ENCODE measurements at regions not wholly inside any gene's neighbourhood (a gene's known extent, or its start where the extent isn't known, plus 50 kb on each side); places are given as distances from the start of the nearest gene placed in this dataset.

DNA sequence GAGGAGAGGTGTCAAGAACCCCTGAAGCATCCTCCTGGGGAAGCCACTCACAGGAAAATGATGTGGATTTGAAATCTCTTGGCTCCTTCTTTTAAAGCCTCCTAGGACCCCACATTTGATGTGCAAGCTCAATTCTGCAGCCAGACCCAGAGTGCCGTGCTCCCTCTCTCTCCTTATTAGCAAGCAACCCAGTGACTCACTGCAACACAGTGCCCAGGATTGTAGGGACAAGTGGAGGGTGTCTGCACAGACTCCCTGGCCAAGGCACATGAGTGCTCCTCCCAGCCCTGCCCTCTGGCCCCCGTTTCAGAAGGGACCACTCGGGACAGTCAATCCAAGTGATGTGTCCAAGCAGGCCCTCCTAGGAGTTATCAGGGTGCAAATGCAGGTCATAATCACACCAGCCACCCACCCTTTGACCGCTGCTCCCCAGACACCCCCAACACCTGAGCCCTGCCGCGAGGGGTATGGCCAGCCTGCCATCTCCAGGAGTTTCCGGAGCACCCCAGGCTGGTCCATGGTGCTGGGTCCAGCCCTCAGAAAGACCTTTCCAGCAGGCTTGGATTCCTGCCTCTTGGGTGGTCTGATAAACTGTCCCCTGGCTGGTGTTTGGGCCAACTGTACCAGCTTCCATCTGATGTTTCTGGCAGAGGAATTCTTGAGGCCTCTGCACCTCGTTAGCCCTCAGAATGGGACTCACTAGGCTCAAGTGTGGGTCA is 54.5 kb upstream of the CXCL12 start:
- H3K79me2 ChIP-seq (ENCODE audit: control insufficient read depth, low read length): no peaks in the 10 kb centered on the region
- no peak for TF ChIP-seq EZH2phosphoT487 (IDR thresholded peaks at IDR 0.05; ENCODE audit: borderline replicate concordance, low read length)
- TF ChIP-seq, protein P1, sequence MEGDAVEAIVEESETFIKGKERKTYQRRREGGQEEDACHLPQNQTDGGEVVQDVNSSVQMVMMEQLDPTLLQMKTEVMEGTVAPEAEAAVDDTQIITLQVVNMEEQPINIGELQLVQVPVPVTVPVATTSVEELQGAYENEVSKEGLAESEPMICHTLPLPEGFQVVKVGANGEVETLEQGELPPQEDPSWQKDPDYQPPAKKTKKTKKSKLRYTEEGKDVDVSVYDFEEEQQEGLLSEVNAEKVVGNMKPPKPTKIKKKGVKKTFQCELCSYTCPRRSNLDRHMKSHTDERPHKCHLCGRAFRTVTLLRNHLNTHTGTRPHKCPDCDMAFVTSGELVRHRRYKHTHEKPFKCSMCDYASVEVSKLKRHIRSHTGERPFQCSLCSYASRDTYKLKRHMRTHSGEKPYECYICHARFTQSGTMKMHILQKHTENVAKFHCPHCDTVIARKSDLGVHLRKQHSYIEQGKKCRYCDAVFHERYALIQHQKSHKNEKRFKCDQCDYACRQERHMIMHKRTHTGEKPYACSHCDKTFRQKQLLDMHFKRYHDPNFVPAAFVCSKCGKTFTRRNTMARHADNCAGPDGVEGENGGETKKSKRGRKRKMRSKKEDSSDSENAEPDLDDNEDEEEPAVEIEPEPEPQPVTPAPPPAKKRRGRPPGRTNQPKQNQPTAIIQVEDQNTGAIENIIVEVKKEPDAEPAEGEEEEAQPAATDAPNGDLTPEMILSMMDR (IDR thresholded peaks at IDR 0.05; ENCODE audit: low read depth, low read length, poor library complexity, severe bottlenecking): no peak
- H3K9me3 ChIP-seq (ENCODE audit: control insufficient read depth, insufficient read depth, low read length): no peaks in the 10 kb centered on the region
- no peak overlapping the region for H3K4me2 ChIP-seq (ENCODE audit: low read length)
- H3K9me2 ChIP-seq (replicated peaks; ENCODE audit: control insufficient read depth, low read length): no peaks in the 10 kb centered on the region
- H3K27me3 ChIP-seq (ENCODE audit: control insufficient read depth, low read length): no peaks in the 10 kb centered on the region
- no peaks in the 10 kb centered on the region for H3F3A ChIP-seq (ENCODE audit: control insufficient read depth, insufficient read depth)
- H3K36me3 ChIP-seq (ENCODE audit: control insufficient read depth, low read length): no peaks in the 10 kb centered on the region
- no peaks in the 10 kb centered on the region for H3K4me1 ChIP-seq (ENCODE audit: control insufficient read depth, low read length)
- no peak overlapping the region for H3K27ac ChIP-seq (ENCODE audit: low read depth, low read length)
- no peak overlapping the region for H3K4me3 ChIP-seq (ENCODE audit: low read length)
- no peaks in the 10 kb centered on the region for H4K20me1 ChIP-seq (ENCODE audit: control insufficient read depth, insufficient read depth, low read depth, low read length)

DNA sequence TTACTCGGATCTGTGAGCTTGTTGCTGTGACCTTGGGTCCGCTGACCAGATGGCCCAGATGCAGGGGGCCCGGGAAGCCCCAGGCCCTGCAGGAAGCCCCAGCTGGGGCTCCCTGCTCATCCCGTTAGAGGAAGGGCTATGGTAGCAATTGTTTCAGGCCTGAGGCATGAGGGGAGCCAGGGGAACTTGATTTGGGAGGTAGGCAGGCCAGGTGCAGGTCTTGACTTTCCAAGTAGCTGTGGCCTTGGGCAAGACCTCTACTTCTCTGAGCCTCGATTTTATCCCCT is 55.0 kb upstream of the CXCL12 start:
- Histone ChIP-seq H3K36me3 (ENCODE audit: control insufficient read depth, low read length) (no peaks in the 10 kb centered on the region), H3K79me2 (ENCODE audit: control insufficient read depth, low read length) (no peaks in the 10 kb centered on the region), H3K27me3 (ENCODE audit: control insufficient read depth, low read length) (no peaks in the 10 kb centered on the region), H3K9me2 (replicated peaks; ENCODE audit: control insufficient read depth, low read length) (no peaks in the 10 kb centered on the region), H4K20me1 (ENCODE audit: control insufficient read depth, insufficient read depth, low read depth, low read length) (no peaks in the 10 kb centered on the region), H3K9me3 (ENCODE audit: control insufficient read depth, insufficient read depth, low read length) (peaks cover 3% of the 10 kb centered on the region; the same call in 1 of the 2 replicates), H3K4me2 (ENCODE audit: low read length) (no peak overlapping the region), H3K4me3 (ENCODE audit: low read length) (no peak overlapping the region), H3K27ac (ENCODE audit: low read depth, low read length) (no peak overlapping the region), H3F3A (ENCODE audit: control insufficient read depth, insufficient read depth) (no peaks in the 10 kb centered on the region), H3K4me1 (ENCODE audit: control insufficient read depth, low read length) (no peaks in the 10 kb centered on the region)
- TF ChIP-seq, protein P1 (IDR thresholded peaks at IDR 0.05; ENCODE audit: low read depth, low read length, poor library complexity, severe bottlenecking): no peak
- no peak for TF ChIP-seq EZH2phosphoT487 (IDR thresholded peaks at IDR 0.05; ENCODE audit: borderline replicate concordance, low read length)

DNA sequence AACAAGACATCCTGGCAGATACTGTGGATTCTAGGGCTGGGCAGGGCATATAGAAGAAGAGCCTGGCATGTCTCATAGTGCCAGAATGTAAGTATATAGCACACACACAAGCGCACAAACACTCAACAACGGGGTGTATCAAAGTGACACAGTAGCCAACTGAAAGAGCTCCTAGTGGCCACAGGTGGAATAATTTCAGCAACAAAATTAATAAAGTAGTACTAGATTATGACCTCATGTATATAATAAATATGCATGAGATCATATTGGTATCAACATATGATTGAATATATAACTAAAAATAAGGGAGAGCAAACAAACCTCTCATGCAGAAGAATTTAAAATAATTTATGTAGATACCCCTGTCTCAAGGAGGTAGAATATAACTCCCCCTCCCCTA is 72.4 kb upstream of the CXCL12 start:
- H3K4me3 ChIP-seq (ENCODE audit: low read length): no peak overlapping the region
- H3K27me3 ChIP-seq (ENCODE audit: control insufficient read depth, low read length): no peaks in the 10 kb centered on the region
- TF ChIP-seq EZH2phosphoT487 (IDR thresholded peaks at IDR 0.05; ENCODE audit: borderline replicate concordance, low read length): no peak
- TF ChIP-seq, protein P1 (IDR thresholded peaks at IDR 0.05; ENCODE audit: low read depth, low read length, poor library complexity, severe bottlenecking): peak; percentile 38

More for the DNA sequence above, 72.4 kb upstream of the CXCL12 start:
- Histone ChIP-seq H3F3A (ENCODE audit: control insufficient read depth, insufficient read depth) (no peaks in the 10 kb centered on the region), H3K4me1 (ENCODE audit: control insufficient read depth, low read length) (no peaks in the 10 kb centered on the region), H3K9me3 (ENCODE audit: control insufficient read depth, insufficient read depth, low read length) (no peaks in the 10 kb centered on the region), H3K79me2 (ENCODE audit: control insufficient read depth, low read length) (no peaks in the 10 kb centered on the region), H3K9me2 (replicated peaks; ENCODE audit: control insufficient read depth, low read length) (no peaks in the 10 kb centered on the region), H3K4me2 (ENCODE audit: low read length) (no peak overlapping the region), H4K20me1 (ENCODE audit: control insufficient read depth, insufficient read depth, low read depth, low read length) (no peaks in the 10 kb centered on the region), H3K36me3 (ENCODE audit: control insufficient read depth, low read length) (no peaks in the 10 kb centered on the region), H3K27ac (ENCODE audit: low read depth, low read length) (no peak overlapping the region)

All from DOHH2 (cell line).